Suprapubic skin (tissue), 4 donors: ENCODE measurements at regions not wholly inside any gene's neighbourhood (a gene's known extent, or its start where the extent isn't known, plus 50 kb on each side); places are given as distances from the start of the nearest gene placed in this dataset.

Experiments used
- DNase-seq, 2 donors: peaks; one replicate each; pipeline ENCODE4 v3.0.0-alpha.2; 2019; ENCODE audit warnings: low spot score in 2 of 2
- H3K27ac ChIP-seq: fragments of 200-600 bp; sonication (generic); one replicate; pipeline ENCODE4 v1.5.1; 2019
- H3K27me3 ChIP-seq: fragments of 200-600 bp; sonication (generic); one replicate; pipeline ENCODE4 v1.5.1; 2019
- H3K36me3 ChIP-seq: fragments of 200-600 bp; sonication (generic); one replicate; pipeline ENCODE4 v1.5.1; 2019
- H3K4me1 ChIP-seq: fragments of 200-600 bp; sonication (generic); one replicate; pipeline ENCODE4 v1.5.1; 2019
- H3K4me3 ChIP-seq: fragments of 200-600 bp; sonication (generic); one replicate; pipeline ENCODE4 v1.5.1; 2019; ENCODE audit warnings: mild to moderate bottlenecking
- H3K9me3 ChIP-seq: fragments of 200-600 bp; sonication (generic); one replicate; pipeline ENCODE4 v1.5.1; 2019
- CTCF ChIP-seq, 2 donors: fragments of 200-600 bp in 1 of 2; fragments of 450-650 bp in 1 of 2; sonication (generic) in 1 of 2; IDR thresholded peaks; one replicate each; pipeline ENCODE4 v1.5.1; 2016 to 2019; ENCODE audit warnings: antibody characterized with exemption in 2 of 2, mild to moderate bottlenecking in 1 of 2, moderate library complexity in 1 of 2
- EP300 ChIP-seq: sonication (generic); formaldehyde crosslinking; IDR thresholded peaks from one replicate; pipeline ENCODE4 v1.6.1; 2017; ENCODE audit warnings: antibody characterized with exemption
- POLR2A ChIP-seq, 2 donors: fragments of 450-650 bp; IDR thresholded peaks; one replicate each; pipeline ENCODE4 v1.6.1; 2017; ENCODE audit warnings: antibody characterized with exemption in 2 of 2, mild to moderate bottlenecking in 2 of 2, moderate library complexity in 2 of 2
- POLR2AphosphoS5 ChIP-seq, 3 donors: sonication (generic); formaldehyde crosslinking; IDR thresholded peaks; one replicate each; pipeline ENCODE4 v1.6.1; 2017; ENCODE audit warnings: antibody characterized with exemption in 3 of 3
- WGBS: methylation state at CpG from one replicate; pipeline ENCODE4 v1.1.5; 2018; 5-methylcytosine and 5-hydroxymethylcytosine counted together

- no peak for TF ChIP-seq CTCF (IDR thresholded peaks at IDR 0.05)
- no peak for TF ChIP-seq POLR2A (IDR thresholded peaks at IDR 0.05)
- TF ChIP-seq POLR2AphosphoS5 (IDR thresholded peaks at IDR 0.05), result no peak
- TF ChIP-seq EP300, result no peak
- 61% methylated on average over 9 of the region's 9 CpGs for WGBS
- Histone ChIP-seq H3K36me3 (no peaks in the 10 kb centered on the region), H3K4me1 (no peaks in the 10 kb centered on the region), H3K27me3 (no peaks in the 10 kb centered on the region), H3K27ac (no peak overlapping the region), H3K9me3 (no peaks in the 10 kb centered on the region), H3K4me3 (no peak overlapping the region)
- DNase-seq, result no peak
These were observed 162.3 kb downstream of the PTCSC3 start for GRCh38 chr14:36014236-36014635.

- Histone ChIP-seq H3K27me3 (no peaks in the 10 kb centered on the region), H3K27ac (no peak overlapping the region), H3K9me3 (no peaks in the 10 kb centered on the region), H3K4me1 (no peaks in the 10 kb centered on the region), H3K4me3 (no peak overlapping the region), H3K36me3 (no peaks in the 10 kb centered on the region)
- no peak for DNase-seq
- TF ChIP-seq POLR2AphosphoS5 (IDR thresholded peaks at IDR 0.05) (no peak), EP300 (no peak), CTCF (IDR thresholded peaks at IDR 0.05) (no peak), POLR2A (IDR thresholded peaks at IDR 0.05) (no peak)
- 92% methylated on average over 3 of the region's 3 CpGs for WGBS
These were observed 163.0 kb downstream of the PTCSC3 start for GRCh38 chr14:36013483-36013882.

- no peaks in the 10 kb centered on the region for H3K36me3 ChIP-seq
- DNase-seq, result no peak
- no peaks in the 10 kb centered on the region for H3K4me1 ChIP-seq
- no peak overlapping the region for H3K27ac ChIP-seq
- no peak overlapping the region for H3K4me3 ChIP-seq
- H3K27me3 ChIP-seq, result no peaks in the 10 kb centered on the region
- H3K9me3 ChIP-seq, result no peaks in the 10 kb centered on the region
- WGBS, result 57% methylated on average over 7 of the region's 7 CpGs
- no peak for TF ChIP-seq POLR2AphosphoS5 (IDR thresholded peaks at IDR 0.05)
- no peak for TF ChIP-seq CTCF (IDR thresholded peaks at IDR 0.05)
- no peak for TF ChIP-seq EP300
These were observed 163.9 kb downstream of the PTCSC3 start for GRCh38 chr14:36012621-36013020.

GRCh38 chr14:36009643-36010042 is 166.9 kb downstream of the PTCSC3 start:
- no peaks in the 10 kb centered on the region for H3K4me1 ChIP-seq
- no peaks in the 10 kb centered on the region for H3K9me3 ChIP-seq
- no peaks in the 10 kb centered on the region for H3K36me3 ChIP-seq
- no peak overlapping the region for H3K27ac ChIP-seq
- TF ChIP-seq POLR2A (IDR thresholded peaks at IDR 0.05), result no peak
- TF ChIP-seq POLR2AphosphoS5 (IDR thresholded peaks at IDR 0.05), result no peak
- no peak for TF ChIP-seq CTCF (IDR thresholded peaks at IDR 0.05)
- TF ChIP-seq EP300, result no peak
- no peak for DNase-seq
- H3K27me3 ChIP-seq, result no peaks in the 10 kb centered on the region
- WGBS, result 57% methylated on average over 1 of the region's 1 CpG
- no peak overlapping the region for H3K4me3 ChIP-seq

GRCh38 chr14:36006623-36007022 is 169.9 kb downstream of the PTCSC3 start:
- no peaks in the 10 kb centered on the region for H3K4me1 ChIP-seq
- H3K27ac ChIP-seq, result no peak overlapping the region
- no peaks in the 10 kb centered on the region for H3K27me3 ChIP-seq
- TF ChIP-seq POLR2AphosphoS5 (IDR thresholded peaks at IDR 0.05), result no peak
- no peak for TF ChIP-seq POLR2A (IDR thresholded peaks at IDR 0.05)
- TF ChIP-seq EP300, result no peak
- no peak for TF ChIP-seq CTCF (IDR thresholded peaks at IDR 0.05)
- H3K36me3 ChIP-seq, result no peaks in the 10 kb centered on the region
- H3K9me3 ChIP-seq, result no peaks in the 10 kb centered on the region
- no peak for DNase-seq
- no peak overlapping the region for H3K4me3 ChIP-seq
- 87% methylated on average over 4 of the region's 4 CpGs for WGBS
